ENCODE measurements at regions not wholly inside any gene's neighbourhood (a gene's known extent, or its start where the extent isn't known, plus 50 kb on each side); places are given as distances from the start of the nearest gene placed in this dataset.

- TF ChIP-seq CTCF (IDR thresholded peaks at IDR 0.05) = no peak
These were observed 246.0 kb upstream of the EXOC2 start for GRCh38 chr6:938916-939315.

- no peak for TF ChIP-seq CTCF (IDR thresholded peaks at IDR 0.05)
These were observed 245.4 kb upstream of the EXOC2 start for GRCh38 chr6:938271-938905.

GRCh38 chr6:935582-935981 lies 242.6 kb upstream of the EXOC2 start:
- no peak for TF ChIP-seq CTCF (IDR thresholded peaks at IDR 0.05)

GRCh38 chr6:934686-935085 lies 241.7 kb upstream of the EXOC2 start:
- no peak for TF ChIP-seq CTCF (IDR thresholded peaks at IDR 0.05)

GRCh38 chr6:927157-927556 lies 234.2 kb upstream of the EXOC2 start:
- no peak for TF ChIP-seq CTCF (IDR thresholded peaks at IDR 0.05)

- no peak for TF ChIP-seq CTCF (IDR thresholded peaks at IDR 0.05)
These were observed 232.8 kb upstream of the EXOC2 start for GRCh38 chr6:925656-926213.

GRCh38 chr6:924661-925060 lies 231.7 kb upstream of the EXOC2 start:
- TF ChIP-seq CTCF (IDR thresholded peaks at IDR 0.05) = no peak

GRCh38 chr6:921400-921799 lies 228.5 kb upstream of the EXOC2 start:
- TF ChIP-seq CTCF (IDR thresholded peaks at IDR 0.05) = no peak
